Caco-2 (cell line): ENCODE measurements at regions not wholly inside any gene's neighbourhood (a gene's known extent, or its start where the extent isn't known, plus 50 kb on each side); places are given as distances from the start of the nearest gene placed in this dataset.

Experiments used
- BruUV-seq: library from RNA; stranded (reverse); fragments of 400-500 nt; replicated peaks from 2 replicates; lab custom pipeline; 2021; lab: Mats Ljungman, UMichigan
- CTCF ChIA-PET: fragments of 300-600 bp; sonication (Branson Sonifier 250); formaldehyde crosslinking; loops from one replicate; lab custom pipeline; 2022; ENCODE audit warnings: antibody characterized with exemption; lab: Charles Lee
- POLR2A ChIA-PET: fragments of 300-600 bp; sonication (Branson Sonifier 250); formaldehyde crosslinking; loops from one replicate; lab custom pipeline; 2022; ENCODE audit warnings: antibody characterized with exemption; lab: Charles Lee
- DNase-seq, 2 experiments: peaks; one replicate each; pipeline versions ENCODE4 v3.0.0 to v3.0.0-alpha.2; 2020 to 2022
- H3K27me3 ChIP-seq: replicated peaks from 2 replicates; pipeline ENCODE4 v1.6.0; 2011; ENCODE audit warnings: low read length; ENCODE audit not compliant: control insufficient read depth, insufficient read depth
- H3K36me3 ChIP-seq: 2 replicates; pipeline ENCODE4 v1.5.1; 2011; ENCODE audit warnings: low read length; ENCODE audit not compliant: control insufficient read depth, insufficient read depth
- H3K4me1 ChIP-seq: fragments of 250-450 bp; sonication (Bioruptor Pico); 2 replicates; pipeline ENCODE4 v1.5.1; 2020; ENCODE audit warnings: mild to moderate bottlenecking
- H3K4me3 ChIP-seq: 2 replicates; pipeline ENCODE4 v1.5.1; 2011; ENCODE audit warnings: low read depth, mild to moderate bottlenecking, control low read depth, low read length
- H3K9me3 ChIP-seq: fragments of 250-450 bp; sonication (Bioruptor Pico); 2 replicates; pipeline ENCODE4 v1.5.1; 2020; ENCODE audit warnings: mild to moderate bottlenecking, moderate library complexity
- H3K27ac Mint-ChIP-seq: one replicate; pipeline ENCODE4 v1.8.0; 2022; ENCODE audit warnings: mixed read lengths; ENCODE audit not compliant: unreplicated experiment
- H3K27me3 Mint-ChIP-seq: one replicate; pipeline ENCODE4 v1.8.0; 2022; ENCODE audit warnings: mixed read lengths; ENCODE audit not compliant: insufficient read depth, unreplicated experiment
- H3K36me3 Mint-ChIP-seq: one replicate; pipeline ENCODE4 v1.8.0; 2022; ENCODE audit warnings: mild to moderate bottlenecking, mixed read lengths; ENCODE audit not compliant: insufficient read depth, unreplicated experiment
- H3K4me1 Mint-ChIP-seq: one replicate; pipeline ENCODE4 v1.8.0; 2022; ENCODE audit warnings: low read depth, mixed read lengths; ENCODE audit not compliant: unreplicated experiment
- H3K4me3 Mint-ChIP-seq: one replicate; pipeline ENCODE4 v1.8.0; 2022; ENCODE audit warnings: mild to moderate bottlenecking, moderate library complexity, mixed read lengths; ENCODE audit not compliant: unreplicated experiment
- H3K9me3 Mint-ChIP-seq: one replicate; pipeline ENCODE4 v1.8.0; 2022; ENCODE audit warnings: mixed read lengths; ENCODE audit not compliant: unreplicated experiment
- intact Hi-C: fragments of 100-400 bp; cut with micrococcal nuclease; formaldehyde crosslinking; loops from one replicate; pipeline ENCODE4 v1.10.0; 2022; ENCODE audit not compliant: unreplicated experiment
- TF ChIP-seq, protein P1 (sequence below), 2 experiments: fragments of 200-600 bp in 1 of 2; IDR thresholded peaks; 1 replicate in 1 of 2; 2 replicates in 1 of 2; pipeline versions ENCODE4 v1.5.1 to v1.8.0; 2011 to 2022; ENCODE audit warnings: antibody characterized with exemption in 1 of 2, control low read depth in 1 of 2, inconsistent platforms in 1 of 2, low read depth in 1 of 2, low read length in 1 of 2, mild to moderate bottlenecking in 1 of 2, moderate library complexity in 1 of 2; ENCODE audit not compliant: insufficient read depth in 1 of 2, severe bottlenecking in 1 of 2, unreplicated experiment in 1 of 2

DNA sequence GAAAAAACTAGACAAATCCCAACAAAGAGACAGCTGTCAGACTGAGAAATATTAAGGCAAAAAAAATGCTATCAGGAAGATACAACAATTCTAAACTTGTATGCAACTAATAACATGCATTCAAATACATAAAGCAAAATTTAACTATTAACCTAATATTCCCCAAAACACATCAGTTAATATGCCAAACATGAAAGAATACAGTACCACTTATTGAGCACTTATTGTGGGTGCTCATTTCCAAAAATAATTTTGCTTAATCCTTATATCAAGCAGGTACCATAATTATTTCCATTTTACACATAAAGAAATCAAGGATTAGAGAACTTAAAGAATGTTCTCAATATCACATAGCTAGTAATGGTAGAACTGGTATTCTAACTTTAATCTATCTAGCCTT lies 67.7 kb upstream of the HMGXB4 start:
- BruUV-seq, result no TSS peak
- Histone ChIP-seq H3K4me1 (no peaks in the 10 kb centered on the region), H3K27me3 (no peaks in the 10 kb centered on the region), H3K4me3 (no peak overlapping the region), H3K36me3 (no peaks in the 10 kb centered on the region), H3K9me3 (0 out of 2 replicates have a peak, but pooled peaks cover 3% of the 10 kb centered on the region)
- ChIA-PET CTCF (no interaction called here), POLR2A (no interaction called here)
- H3K4me1 Mint-ChIP-seq, result no peaks in the 10 kb centered on the region
- TF ChIP-seq, protein P1, sequence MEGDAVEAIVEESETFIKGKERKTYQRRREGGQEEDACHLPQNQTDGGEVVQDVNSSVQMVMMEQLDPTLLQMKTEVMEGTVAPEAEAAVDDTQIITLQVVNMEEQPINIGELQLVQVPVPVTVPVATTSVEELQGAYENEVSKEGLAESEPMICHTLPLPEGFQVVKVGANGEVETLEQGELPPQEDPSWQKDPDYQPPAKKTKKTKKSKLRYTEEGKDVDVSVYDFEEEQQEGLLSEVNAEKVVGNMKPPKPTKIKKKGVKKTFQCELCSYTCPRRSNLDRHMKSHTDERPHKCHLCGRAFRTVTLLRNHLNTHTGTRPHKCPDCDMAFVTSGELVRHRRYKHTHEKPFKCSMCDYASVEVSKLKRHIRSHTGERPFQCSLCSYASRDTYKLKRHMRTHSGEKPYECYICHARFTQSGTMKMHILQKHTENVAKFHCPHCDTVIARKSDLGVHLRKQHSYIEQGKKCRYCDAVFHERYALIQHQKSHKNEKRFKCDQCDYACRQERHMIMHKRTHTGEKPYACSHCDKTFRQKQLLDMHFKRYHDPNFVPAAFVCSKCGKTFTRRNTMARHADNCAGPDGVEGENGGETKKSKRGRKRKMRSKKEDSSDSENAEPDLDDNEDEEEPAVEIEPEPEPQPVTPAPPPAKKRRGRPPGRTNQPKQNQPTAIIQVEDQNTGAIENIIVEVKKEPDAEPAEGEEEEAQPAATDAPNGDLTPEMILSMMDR (IDR thresholded peaks at IDR 0.05; ENCODE audit: insufficient read depth in 1 of 2, low read depth in 1 of 2, low read length in 1 of 2, severe bottlenecking in 1 of 2, unreplicated experiment in 1 of 2), result no peak
- H3K36me3 Mint-ChIP-seq, result no peaks in the 10 kb centered on the region
- no peak for DNase-seq
- H3K9me3 Mint-ChIP-seq, result peaks cover 9% of the 10 kb centered on the region
- peaks cover 6% of the 10 kb centered on the region for H3K27me3 Mint-ChIP-seq
- no peak overlapping the region for H3K27ac Mint-ChIP-seq
- intact Hi-C loops, result no loop called here
- H3K4me3 Mint-ChIP-seq, result no peak overlapping the region

DNA sequence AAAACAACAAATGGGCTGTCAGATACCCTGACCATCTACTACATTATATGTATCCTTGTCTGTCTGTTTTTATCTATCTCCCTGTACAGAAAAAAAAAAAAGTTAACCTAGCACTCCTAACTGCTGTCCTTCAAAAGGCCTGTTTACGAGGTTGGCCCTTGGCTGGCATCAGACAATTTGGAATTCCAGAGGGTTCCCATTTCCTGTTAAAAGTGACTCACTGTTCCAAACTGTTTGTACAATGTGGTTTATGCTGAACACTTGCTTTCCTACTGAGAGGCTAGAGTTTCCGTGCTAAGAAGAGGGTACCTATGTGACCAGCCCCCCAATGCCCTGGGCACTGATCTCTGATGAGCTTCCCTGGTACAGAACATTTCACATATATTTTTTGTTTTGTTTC lies 65.9 kb upstream of the HMGXB4 start:
- Mint-ChIP-seq H3K4me1 (no peaks in the 10 kb centered on the region), H3K36me3 (no peaks in the 10 kb centered on the region), H3K4me3 (no peak overlapping the region), H3K27me3 (peaks cover 6% of the 10 kb centered on the region), H3K27ac (no peak overlapping the region), H3K9me3 (peaks cover 9% of the 10 kb centered on the region)
- TF ChIP-seq, protein P1 (IDR thresholded peaks at IDR 0.05; ENCODE audit: insufficient read depth in 1 of 2, low read depth in 1 of 2, low read length in 1 of 2, severe bottlenecking in 1 of 2, unreplicated experiment in 1 of 2), result no peak
- POLR2A ChIA-PET, result no interaction called here
- DNase-seq, result no peak
- no peaks in the 10 kb centered on the region for H3K4me1 ChIP-seq
- H3K27me3 ChIP-seq, result no peaks in the 10 kb centered on the region
- no TSS peak for BruUV-seq
- CTCF ChIA-PET, result no interaction called here
- intact Hi-C loops, result no loop called here
- no peak overlapping the region for H3K4me3 ChIP-seq
- H3K9me3 ChIP-seq, result 0 out of 2 replicates have a peak, but pooled peaks cover 3% of the 10 kb centered on the region
- H3K36me3 ChIP-seq, result no peaks in the 10 kb centered on the region

DNA sequence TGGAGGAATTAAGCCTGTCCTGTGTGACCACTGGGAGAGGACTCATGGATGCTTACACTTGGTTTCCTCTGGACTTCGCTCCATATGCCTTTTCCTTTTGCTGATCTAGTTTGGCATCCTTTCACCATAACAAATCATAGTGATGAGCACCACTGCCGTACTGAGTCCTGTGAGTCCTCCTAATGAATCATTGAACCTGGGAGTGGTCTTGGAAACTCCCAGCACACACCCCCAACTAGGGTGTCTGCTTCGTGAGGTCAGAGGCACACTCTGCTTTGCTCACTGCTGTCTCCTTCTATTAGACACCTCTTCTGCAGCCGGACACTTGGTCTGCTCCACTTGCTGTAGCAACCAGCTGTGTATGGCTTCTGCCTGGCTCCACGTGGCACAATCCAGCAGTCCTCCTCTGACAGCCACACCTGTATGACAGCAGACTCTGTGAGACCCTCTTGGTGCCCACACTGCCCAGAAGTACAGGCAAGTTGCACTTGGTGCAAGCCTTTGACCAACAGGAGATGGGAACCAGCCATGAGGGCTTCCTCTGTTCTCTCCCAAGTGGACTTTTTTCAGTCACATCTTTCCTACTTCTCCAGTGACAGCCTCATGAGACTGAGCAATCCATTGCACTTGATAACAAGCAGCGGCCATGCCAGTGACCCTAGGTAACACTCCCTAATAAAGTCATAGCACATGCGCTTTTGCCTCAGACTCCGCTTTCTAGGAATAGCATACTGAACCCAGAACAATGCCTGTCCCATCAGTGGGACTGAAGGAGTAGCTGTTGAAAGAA lies 65.0 kb upstream of the HMGXB4 start:
- intact Hi-C loops, result no loop called here
- no peaks in the 10 kb centered on the region for H3K36me3 ChIP-seq
- no peak for DNase-seq
- Mint-ChIP-seq H3K9me3 (peaks cover 9% of the 10 kb centered on the region), H3K36me3 (no peaks in the 10 kb centered on the region), H3K4me3 (no peak overlapping the region), H3K27me3 (peaks cover 6% of the 10 kb centered on the region), H3K27ac (no peak overlapping the region), H3K4me1 (no peaks in the 10 kb centered on the region)
- POLR2A ChIA-PET, result no interaction called here
- 0 out of 2 replicates have a peak, but pooled peaks cover 3% of the 10 kb centered on the region for H3K9me3 ChIP-seq
- CTCF ChIA-PET, result no interaction called here
- BruUV-seq, result no TSS peak
- no peak overlapping the region for H3K4me3 ChIP-seq
- TF ChIP-seq, protein P1 (IDR thresholded peaks at IDR 0.05; ENCODE audit: insufficient read depth in 1 of 2, low read depth in 1 of 2, low read length in 1 of 2, severe bottlenecking in 1 of 2, unreplicated experiment in 1 of 2), result no peak
- no peaks in the 10 kb centered on the region for H3K27me3 ChIP-seq
- no peaks in the 10 kb centered on the region for H3K4me1 ChIP-seq
